ENCODE measurements at regions not wholly inside any gene's neighbourhood (a gene's known extent, or its start where the extent isn't known, plus 50 kb on each side); places are given as distances from the start of the nearest gene placed in this dataset.

- H3K4me1 Mint-ChIP-seq (ENCODE audit: low read depth) = no peaks in the 10 kb centered on the region
- no peaks in the 10 kb centered on the region for H3K27me3 Mint-ChIP-seq (ENCODE audit: low read depth)
- H3K27ac Mint-ChIP-seq (ENCODE audit: unreplicated experiment) = no peak overlapping the region
- no peak overlapping the region for H3K4me3 Mint-ChIP-seq (ENCODE audit: unreplicated experiment)
- DNase-seq (ENCODE audit: low spot score) = no peak
- peaks cover 55% of the 10 kb centered on the region for H3K9me3 Mint-ChIP-seq (ENCODE audit: low read depth)
- peaks cover 2% of the 10 kb centered on the region for H3K36me3 Mint-ChIP-seq (ENCODE audit: low read depth)
- TF ChIP-seq, protein P1, sequence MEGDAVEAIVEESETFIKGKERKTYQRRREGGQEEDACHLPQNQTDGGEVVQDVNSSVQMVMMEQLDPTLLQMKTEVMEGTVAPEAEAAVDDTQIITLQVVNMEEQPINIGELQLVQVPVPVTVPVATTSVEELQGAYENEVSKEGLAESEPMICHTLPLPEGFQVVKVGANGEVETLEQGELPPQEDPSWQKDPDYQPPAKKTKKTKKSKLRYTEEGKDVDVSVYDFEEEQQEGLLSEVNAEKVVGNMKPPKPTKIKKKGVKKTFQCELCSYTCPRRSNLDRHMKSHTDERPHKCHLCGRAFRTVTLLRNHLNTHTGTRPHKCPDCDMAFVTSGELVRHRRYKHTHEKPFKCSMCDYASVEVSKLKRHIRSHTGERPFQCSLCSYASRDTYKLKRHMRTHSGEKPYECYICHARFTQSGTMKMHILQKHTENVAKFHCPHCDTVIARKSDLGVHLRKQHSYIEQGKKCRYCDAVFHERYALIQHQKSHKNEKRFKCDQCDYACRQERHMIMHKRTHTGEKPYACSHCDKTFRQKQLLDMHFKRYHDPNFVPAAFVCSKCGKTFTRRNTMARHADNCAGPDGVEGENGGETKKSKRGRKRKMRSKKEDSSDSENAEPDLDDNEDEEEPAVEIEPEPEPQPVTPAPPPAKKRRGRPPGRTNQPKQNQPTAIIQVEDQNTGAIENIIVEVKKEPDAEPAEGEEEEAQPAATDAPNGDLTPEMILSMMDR (IDR thresholded peaks at IDR 0.05) = no peak
Measured at GRCh38 chr16:35342012-35342411, 1882.6 kb downstream of the TP53TG3F start.

DNA sequence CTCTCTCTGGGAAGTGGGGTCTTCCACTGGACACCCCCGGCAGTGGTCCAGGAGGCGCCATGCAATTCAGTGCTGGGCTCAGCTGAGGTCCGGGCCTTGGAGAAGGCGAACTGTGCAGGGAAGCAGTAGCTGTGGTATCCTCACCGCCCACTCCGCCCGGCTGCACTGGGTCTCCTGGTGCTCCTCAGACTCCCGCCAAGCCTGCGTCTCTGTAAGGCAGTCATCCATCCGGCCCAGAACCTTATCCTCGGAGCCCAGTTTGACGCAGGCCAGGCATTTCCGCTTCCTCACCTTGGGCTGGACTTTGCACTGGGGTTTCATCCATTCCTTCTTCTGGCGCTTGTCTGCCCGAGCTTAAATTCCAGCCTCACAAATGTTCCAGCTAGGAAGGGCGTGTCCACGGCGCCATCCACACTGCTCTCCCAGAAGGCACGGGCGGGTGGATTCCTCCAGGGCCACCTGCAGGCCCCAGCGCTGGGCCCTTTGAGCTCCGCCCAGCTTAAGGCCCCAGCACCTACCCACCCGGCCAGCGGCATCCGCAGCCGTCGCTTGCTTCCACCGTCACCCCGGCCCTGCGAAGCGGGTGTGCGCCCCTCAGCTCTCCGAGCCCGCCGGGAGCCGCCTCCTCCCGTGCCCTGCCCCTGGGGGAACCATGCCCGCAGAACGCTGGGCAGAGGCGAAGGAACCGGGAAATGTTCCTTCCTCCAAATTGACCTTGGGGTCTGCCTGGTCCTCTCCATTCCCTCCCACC is 1884.8 kb downstream of the TP53TG3F start:
- H3K27me3 Mint-ChIP-seq (ENCODE audit: low read depth) = no peaks in the 10 kb centered on the region
- TF ChIP-seq, protein P1 (IDR thresholded peaks at IDR 0.05) = no peak
- DNase-seq (ENCODE audit: low spot score) = peak; percentile 82
- no peak overlapping the region for H3K4me3 Mint-ChIP-seq (ENCODE audit: unreplicated experiment)
- H3K9me3 Mint-ChIP-seq (ENCODE audit: low read depth) = peaks cover 47% of the 10 kb centered on the region
- H3K4me1 Mint-ChIP-seq (ENCODE audit: low read depth) = no peaks in the 10 kb centered on the region
- H3K27ac Mint-ChIP-seq (ENCODE audit: unreplicated experiment) = no peak overlapping the region
- peaks cover 2% of the 10 kb centered on the region for H3K36me3 Mint-ChIP-seq (ENCODE audit: low read depth)

DNA sequence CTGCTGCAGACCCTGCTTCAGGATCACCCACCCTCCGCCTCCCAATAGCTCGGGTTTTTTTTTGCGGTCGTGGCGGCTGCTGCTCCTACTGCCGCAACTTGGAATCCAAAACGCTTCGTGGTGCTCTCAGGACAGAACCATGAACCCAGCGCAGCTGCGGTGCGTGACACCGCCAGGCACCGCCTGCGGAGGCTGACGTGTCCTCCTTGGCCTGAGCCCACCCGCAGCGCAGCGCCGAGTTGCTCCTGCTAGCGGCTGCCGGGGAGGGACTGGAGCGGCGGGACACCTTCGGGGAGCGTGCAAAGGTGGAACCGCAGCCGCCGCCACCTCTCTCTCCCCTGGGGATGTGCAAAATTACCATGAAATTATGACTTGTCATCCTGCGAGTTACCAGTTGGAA is 1893.0 kb downstream of the TP53TG3F start:
- peaks cover 14% of the 10 kb centered on the region for H3K9me3 Mint-ChIP-seq (ENCODE audit: low read depth)

GRCh38 chr16:35363510-35363909 is 1904.1 kb downstream of the TP53TG3F start:
- peaks cover 51% of the 10 kb centered on the region for H3K9me3 Mint-ChIP-seq (ENCODE audit: low read depth)
- no peak overlapping the region for H3K4me3 Mint-ChIP-seq (ENCODE audit: unreplicated experiment)
- TF ChIP-seq, protein P1 (IDR thresholded peaks at IDR 0.05) = no peak
- no peaks in the 10 kb centered on the region for H3K36me3 Mint-ChIP-seq (ENCODE audit: low read depth)
- DNase-seq (ENCODE audit: low spot score) = no peak
- H3K27ac Mint-ChIP-seq (ENCODE audit: unreplicated experiment) = no peak overlapping the region
- no peaks in the 10 kb centered on the region for H3K4me1 Mint-ChIP-seq (ENCODE audit: low read depth)
- H3K27me3 Mint-ChIP-seq (ENCODE audit: low read depth) = no peaks in the 10 kb centered on the region

More for the DNA sequence above, 1893.0 kb downstream of the TP53TG3F start:
- no peak overlapping the region for H3K4me3 Mint-ChIP-seq (ENCODE audit: unreplicated experiment)
- TF ChIP-seq, protein P1 (IDR thresholded peaks at IDR 0.05) = no peak
- H3K27me3 Mint-ChIP-seq (ENCODE audit: low read depth) = no peaks in the 10 kb centered on the region
- no peaks in the 10 kb centered on the region for H3K4me1 Mint-ChIP-seq (ENCODE audit: low read depth)
- no peak overlapping the region for H3K27ac Mint-ChIP-seq (ENCODE audit: unreplicated experiment)
- peak; percentile 77 for DNase-seq (ENCODE audit: low spot score)
- H3K36me3 Mint-ChIP-seq (ENCODE audit: low read depth) = no peaks in the 10 kb centered on the region

- H3K36me3 Mint-ChIP-seq (ENCODE audit: low read depth) = no peaks in the 10 kb centered on the region
- peaks cover 57% of the 10 kb centered on the region for H3K9me3 Mint-ChIP-seq (ENCODE audit: low read depth)
- H3K27me3 Mint-ChIP-seq (ENCODE audit: low read depth) = no peaks in the 10 kb centered on the region
Measured at GRCh38 chr16:35364263-35364662, 1904.9 kb downstream of the TP53TG3F start.

More at GRCh38 chr16:35364263-35364662, 1904.9 kb downstream of the TP53TG3F start:
- TF ChIP-seq, protein P1 (IDR thresholded peaks at IDR 0.05) = no peak
- no peak for DNase-seq (ENCODE audit: low spot score)
- no peaks in the 10 kb centered on the region for H3K4me1 Mint-ChIP-seq (ENCODE audit: low read depth)
- no peak overlapping the region for H3K4me3 Mint-ChIP-seq (ENCODE audit: unreplicated experiment)
- no peak overlapping the region for H3K27ac Mint-ChIP-seq (ENCODE audit: unreplicated experiment)

Data from chondrocyte (in vitro differentiated cells).